GM21825 (cell line): ENCODE measurements at regions not wholly inside any gene's neighbourhood (a gene's known extent, or its start where the extent isn't known, plus 50 kb on each side); places are given as distances from the start of the nearest gene placed in this dataset.

Source experiments
- ATAC-seq: cut with Tn5 transposase; IDR thresholded peaks from one replicate; pipeline ENCODE4 v1.9.1; 2021; ENCODE audit warnings: mild to moderate bottlenecking, moderate library complexity; ENCODE audit not compliant: unreplicated experiment

- no peak for ATAC-seq
Observed at GRCh38 chr2:144835634-144836350, 315.9 kb upstream of the ZEB2 start.

- ATAC-seq: no peak
Observed at GRCh38 chr2:144834998-144835633, 315.2 kb upstream of the ZEB2 start.

GRCh38 chr2:144834363-144834762 is 314.4 kb upstream of the ZEB2 start:
- no peak for ATAC-seq

- no peak for ATAC-seq
Observed at GRCh38 chr2:144833075-144833637, 313.2 kb upstream of the ZEB2 start.

- ATAC-seq: no peak
Observed at GRCh38 chr2:144832048-144832447, 312.1 kb upstream of the ZEB2 start.

GRCh38 chr2:144830543-144830942 is 310.6 kb upstream of the ZEB2 start:
- ATAC-seq: no peak

GRCh38 chr2:144827404-144827803 is 307.5 kb upstream of the ZEB2 start:
- no peak for ATAC-seq

GRCh38 chr2:144826105-144826504 is 306.2 kb upstream of the ZEB2 start:
- no peak for ATAC-seq

GRCh38 chr2:144825331-144826020 is 305.6 kb upstream of the ZEB2 start:
- ATAC-seq: no peak

- ATAC-seq: no peak
Observed at GRCh38 chr2:144824306-144825080, 304.6 kb upstream of the ZEB2 start.

- ATAC-seq: no peak
Observed at GRCh38 chr2:144822966-144823365, 303.0 kb upstream of the ZEB2 start.

- no peak for ATAC-seq
Observed at GRCh38 chr2:144812288-144812687, 292.4 kb upstream of the ZEB2 start.

GRCh38 chr2:144801766-144802165 is 281.8 kb upstream of the ZEB2 start:
- ATAC-seq: no peak

GRCh38 chr2:144801325-144801724 is 281.4 kb upstream of the ZEB2 start:
- ATAC-seq: no peak

- ATAC-seq: no peak
Observed at GRCh38 chr2:144798989-144799388, 279.1 kb upstream of the ZEB2 start.

GRCh38 chr2:144798034-144798433 is 278.1 kb upstream of the ZEB2 start:
- no peak for ATAC-seq

GRCh38 chr2:144796936-144797335 is 277.0 kb upstream of the ZEB2 start:
- no peak for ATAC-seq

GRCh38 chr2:144796164-144796563 is 276.2 kb upstream of the ZEB2 start:
- ATAC-seq: no peak

GRCh38 chr2:144785253-144785652 is 265.3 kb upstream of the ZEB2 start:
- no peak for ATAC-seq

GRCh38 chr2:144780983-144781382 is 261.1 kb upstream of the ZEB2 start:
- ATAC-seq: no peak

- ATAC-seq: no peak
Observed at GRCh38 chr2:144776766-144777165, 256.8 kb upstream of the ZEB2 start.
